ENCODE measurements at regions not wholly inside any gene's neighbourhood (a gene's known extent, or its start where the extent isn't known, plus 50 kb on each side); places are given as distances from the start of the nearest gene placed in this dataset.

GRCh38 chr2:100716581-100716980 lies 103.4 kb upstream of the NPAS2 start:
- H3K27me3 ChIP-seq (ENCODE audit: control insufficient read depth, insufficient read depth, low read length), result no peaks in the 10 kb centered on the region
- no peak overlapping the region for H3K4me3 ChIP-seq (ENCODE audit: low read length)
- no CpG with 5 or more reads among the region's 2 CpGs for WGBS (ENCODE audit: insufficient coverage)
- no peaks in the 10 kb centered on the region for H3K4me1 ChIP-seq (ENCODE audit: control insufficient read depth, insufficient read depth, low read length)
- no peak for DNase-seq
- H3K9me3 ChIP-seq (replicated peaks; ENCODE audit: control insufficient read depth, low read depth, low read length), result no peaks in the 10 kb centered on the region
- no peak overlapping the region for H3K27ac ChIP-seq (ENCODE audit: low read length)
- no peaks in the 10 kb centered on the region for H3K36me3 ChIP-seq (ENCODE audit: control insufficient read depth, insufficient read depth, low read length)

DNA sequence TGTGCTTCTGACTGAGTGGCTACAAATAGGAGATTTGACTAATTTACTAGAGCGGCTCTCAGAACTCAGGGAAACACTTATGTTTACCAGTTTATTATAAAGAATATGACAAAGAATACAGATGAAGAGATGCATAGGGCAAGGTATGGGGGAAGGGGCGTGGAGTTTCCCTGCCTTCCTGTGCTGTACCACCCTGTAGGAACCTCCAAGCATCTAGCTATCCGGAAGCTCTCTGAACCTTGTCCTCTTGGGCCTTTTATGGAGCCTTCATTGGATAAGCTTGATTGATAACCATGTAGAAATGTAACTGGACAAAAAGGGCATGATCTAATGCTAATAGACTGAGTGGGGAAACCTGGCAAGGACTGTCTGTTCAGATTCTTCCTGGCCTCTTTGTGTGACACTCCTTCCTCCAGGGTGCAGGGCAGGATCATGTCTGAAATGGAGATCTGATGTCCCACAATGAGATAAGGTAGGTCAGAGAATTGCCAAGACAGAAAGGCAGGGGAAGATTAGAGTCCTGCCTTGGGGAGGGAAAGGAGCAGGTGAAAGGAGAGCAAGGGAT lies 101.8 kb upstream of the NPAS2 start:
- H3K27me3 ChIP-seq (ENCODE audit: control insufficient read depth, insufficient read depth, low read length), result no peaks in the 10 kb centered on the region
- H3K36me3 ChIP-seq (ENCODE audit: control insufficient read depth, insufficient read depth, low read length), result no peaks in the 10 kb centered on the region
- no peak overlapping the region for H3K4me3 ChIP-seq (ENCODE audit: low read length)
- no peaks in the 10 kb centered on the region for H3K9me3 ChIP-seq (replicated peaks; ENCODE audit: control insufficient read depth, low read depth, low read length)
- no peak overlapping the region for H3K27ac ChIP-seq (ENCODE audit: low read length)
- H3K4me1 ChIP-seq (ENCODE audit: control insufficient read depth, insufficient read depth, low read length), result no peaks in the 10 kb centered on the region
- DNase-seq, result no peak
- no CpG with 5 or more reads among the region's 3 CpGs for WGBS (ENCODE audit: insufficient coverage)

GRCh38 chr2:100720445-100720844 lies 99.5 kb upstream of the NPAS2 start:
- Histone ChIP-seq H3K36me3 (ENCODE audit: control insufficient read depth, insufficient read depth, low read length) (no peaks in the 10 kb centered on the region), H3K27ac (ENCODE audit: low read length) (no peak overlapping the region), H3K4me1 (ENCODE audit: control insufficient read depth, insufficient read depth, low read length) (no peaks in the 10 kb centered on the region), H3K4me3 (ENCODE audit: low read length) (no peak overlapping the region), H3K27me3 (ENCODE audit: control insufficient read depth, insufficient read depth, low read length) (no peaks in the 10 kb centered on the region), H3K9me3 (replicated peaks; ENCODE audit: control insufficient read depth, low read depth, low read length) (no peaks in the 10 kb centered on the region)
- WGBS (ENCODE audit: insufficient coverage), result 50% methylated on average over 1 of the region's 3 CpGs
- DNase-seq, result no peak

DNA sequence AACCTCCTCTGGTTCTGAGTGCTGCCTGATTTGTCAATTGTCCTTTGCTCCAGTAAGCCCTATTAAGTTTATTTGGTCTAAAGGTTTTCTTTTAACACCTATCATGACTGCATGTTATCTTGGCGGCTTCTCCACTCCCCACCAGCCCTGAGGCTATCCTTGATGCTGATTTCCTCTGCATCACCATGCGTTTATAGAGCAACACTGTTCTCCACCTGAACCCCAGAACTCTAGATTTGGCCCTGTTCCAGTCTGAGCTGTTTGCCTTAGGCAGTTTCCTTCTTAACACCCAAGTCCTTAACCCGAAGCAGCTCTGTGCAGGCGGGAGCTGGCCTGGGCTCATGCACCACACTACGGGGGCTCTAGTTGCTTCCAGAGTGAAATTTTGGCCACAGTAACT lies 98.2 kb upstream of the NPAS2 start:
- H3K27me3 ChIP-seq (ENCODE audit: control insufficient read depth, insufficient read depth, low read length), result no peaks in the 10 kb centered on the region
- H3K27ac ChIP-seq (ENCODE audit: low read length), result no peak overlapping the region
- no peaks in the 10 kb centered on the region for H3K4me1 ChIP-seq (ENCODE audit: control insufficient read depth, insufficient read depth, low read length)
- no peak overlapping the region for H3K4me3 ChIP-seq (ENCODE audit: low read length)
- no peak for DNase-seq
- no peaks in the 10 kb centered on the region for H3K9me3 ChIP-seq (replicated peaks; ENCODE audit: control insufficient read depth, low read depth, low read length)
- WGBS (ENCODE audit: insufficient coverage), result 76% methylated on average over 5 of the region's 5 CpGs
- H3K36me3 ChIP-seq (ENCODE audit: control insufficient read depth, insufficient read depth, low read length), result no peaks in the 10 kb centered on the region

GRCh38 chr2:100722125-100722524 lies 97.8 kb upstream of the NPAS2 start:
- Histone ChIP-seq H3K27me3 (ENCODE audit: control insufficient read depth, insufficient read depth, low read length) (no peaks in the 10 kb centered on the region), H3K36me3 (ENCODE audit: control insufficient read depth, insufficient read depth, low read length) (no peaks in the 10 kb centered on the region), H3K4me1 (ENCODE audit: control insufficient read depth, insufficient read depth, low read length) (no peaks in the 10 kb centered on the region), H3K27ac (ENCODE audit: low read length) (no peak overlapping the region), H3K4me3 (ENCODE audit: low read length) (no peak overlapping the region), H3K9me3 (replicated peaks; ENCODE audit: control insufficient read depth, low read depth, low read length) (no peaks in the 10 kb centered on the region)
- DNase-seq, result no peak
- WGBS (ENCODE audit: insufficient coverage), result 78% methylated on average over 1 of the region's 3 CpGs

- no peak overlapping the region for H3K4me3 ChIP-seq (ENCODE audit: low read length)
- no CpG with 5 or more reads among the region's 2 CpGs for WGBS (ENCODE audit: insufficient coverage)
- H3K27ac ChIP-seq (ENCODE audit: low read length), result no peak overlapping the region
Measured at GRCh38 chr2:100726866-100727265, 93.1 kb upstream of the NPAS2 start.

DNA sequence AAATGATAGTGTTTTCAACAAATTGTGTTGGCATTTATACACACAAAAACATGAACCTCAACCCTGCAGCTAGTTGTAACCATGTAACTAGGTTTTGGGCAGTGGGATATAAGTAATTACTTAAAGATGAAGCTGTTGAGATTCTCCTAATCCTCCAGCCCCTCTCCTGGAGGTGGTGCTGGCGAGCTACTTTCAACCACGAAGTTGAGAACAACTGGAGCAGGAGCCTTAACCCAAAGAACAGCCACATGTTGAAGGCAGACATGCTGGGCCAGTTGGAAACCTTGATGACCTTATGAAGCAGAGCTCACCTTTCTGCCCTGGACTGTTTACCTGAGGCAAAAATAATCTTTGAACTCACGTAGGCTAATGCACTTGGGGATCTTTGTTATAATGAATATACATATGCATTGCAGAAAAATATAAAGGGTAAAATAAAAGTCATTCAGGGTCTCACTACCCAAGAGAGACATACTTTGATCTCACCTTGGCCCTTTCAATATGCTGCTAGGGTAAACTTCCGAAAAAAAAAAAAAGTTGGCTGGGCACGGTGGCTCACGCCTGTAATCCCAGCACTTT lies 89.6 kb upstream of the NPAS2 start:
- no peaks in the 10 kb centered on the region for H3K27me3 ChIP-seq (ENCODE audit: control insufficient read depth, insufficient read depth, low read length)
- H3K36me3 ChIP-seq (ENCODE audit: control insufficient read depth, insufficient read depth, low read length), result no peaks in the 10 kb centered on the region
- peak; percentile 54 for DNase-seq
- 36% methylated on average over 2 of the region's 6 CpGs for WGBS (ENCODE audit: insufficient coverage)
- no peak overlapping the region for H3K4me3 ChIP-seq (ENCODE audit: low read length)
- H3K4me1 ChIP-seq (ENCODE audit: control insufficient read depth, insufficient read depth, low read length), result peaks cover 5% of the 10 kb centered on the region
- no peak overlapping the region for H3K27ac ChIP-seq (ENCODE audit: low read length)
- H3K9me3 ChIP-seq (replicated peaks; ENCODE audit: control insufficient read depth, low read depth, low read length), result peaks cover 2% of the 10 kb centered on the region

More at GRCh38 chr2:100726866-100727265, 93.1 kb upstream of the NPAS2 start:
- Histone ChIP-seq H3K36me3 (ENCODE audit: control insufficient read depth, insufficient read depth, low read length) (no peaks in the 10 kb centered on the region), H3K27me3 (ENCODE audit: control insufficient read depth, insufficient read depth, low read length) (no peaks in the 10 kb centered on the region), H3K9me3 (replicated peaks; ENCODE audit: control insufficient read depth, low read depth, low read length) (peaks cover 2% of the 10 kb centered on the region), H3K4me1 (ENCODE audit: control insufficient read depth, insufficient read depth, low read length) (no peaks in the 10 kb centered on the region)
- no peak for DNase-seq

DNA sequence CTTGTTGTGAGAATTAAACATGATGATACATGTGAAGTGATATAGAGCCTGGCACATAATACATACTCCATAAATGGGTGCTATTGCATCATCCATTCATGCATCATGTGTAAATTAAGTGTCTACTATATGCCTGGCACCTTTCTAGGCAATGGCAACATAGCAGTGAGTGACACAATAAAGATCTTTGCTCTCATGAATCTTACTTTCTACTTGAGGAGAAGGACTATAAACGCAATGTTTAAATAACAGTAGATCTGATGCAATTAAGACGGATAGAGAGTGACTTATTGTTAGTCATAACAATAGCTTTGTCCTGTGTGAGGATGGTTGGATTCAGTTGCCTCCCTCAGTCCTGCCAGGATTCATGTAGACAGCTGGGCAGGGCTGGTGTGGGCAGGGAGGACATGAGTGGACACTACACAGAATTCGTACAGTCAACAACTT lies 88.4 kb upstream of the NPAS2 start:
- Histone ChIP-seq H3K36me3 (ENCODE audit: control insufficient read depth, insufficient read depth, low read length) (no peaks in the 10 kb centered on the region), H3K4me3 (ENCODE audit: low read length) (no peak overlapping the region), H3K9me3 (replicated peaks; ENCODE audit: control insufficient read depth, low read depth, low read length) (peaks cover 2% of the 10 kb centered on the region), H3K4me1 (ENCODE audit: control insufficient read depth, insufficient read depth, low read length) (peaks cover 5% of the 10 kb centered on the region), H3K27me3 (ENCODE audit: control insufficient read depth, insufficient read depth, low read length) (no peaks in the 10 kb centered on the region), H3K27ac (ENCODE audit: low read length) (no peak overlapping the region)
- WGBS (ENCODE audit: insufficient coverage), result 89% methylated on average over 3 of the region's 3 CpGs
- no peak for DNase-seq

- H3K4me1 ChIP-seq (ENCODE audit: control insufficient read depth, insufficient read depth, low read length), result peaks cover 5% of the 10 kb centered on the region
- 21% methylated on average over 6 of the region's 11 CpGs for WGBS (ENCODE audit: insufficient coverage)
- H3K9me3 ChIP-seq (replicated peaks; ENCODE audit: control insufficient read depth, low read depth, low read length), result peaks cover 2% of the 10 kb centered on the region
- H3K36me3 ChIP-seq (ENCODE audit: control insufficient read depth, insufficient read depth, low read length), result no peaks in the 10 kb centered on the region
- H3K27ac ChIP-seq (ENCODE audit: low read length), result no peak overlapping the region
- no peaks in the 10 kb centered on the region for H3K27me3 ChIP-seq (ENCODE audit: control insufficient read depth, insufficient read depth, low read length)
- DNase-seq, result peak; percentile 28
- no peak overlapping the region for H3K4me3 ChIP-seq (ENCODE audit: low read length)
Measured at GRCh38 chr2:100733391-100734187, 86.3 kb upstream of the NPAS2 start.

GRCh38 chr2:100736121-100736915 lies 83.6 kb upstream of the NPAS2 start:
- Histone ChIP-seq H3K4me1 (ENCODE audit: control insufficient read depth, insufficient read depth, low read length) (peaks cover 5% of the 10 kb centered on the region), H3K9me3 (replicated peaks; ENCODE audit: control insufficient read depth, low read depth, low read length) (no peaks in the 10 kb centered on the region), H3K4me3 (ENCODE audit: low read length) (no peak overlapping the region), H3K27ac (ENCODE audit: low read length) (no peak overlapping the region), H3K27me3 (ENCODE audit: control insufficient read depth, insufficient read depth, low read length) (no peaks in the 10 kb centered on the region), H3K36me3 (ENCODE audit: control insufficient read depth, insufficient read depth, low read length) (no peaks in the 10 kb centered on the region)
- DNase-seq, result no peak
- WGBS (ENCODE audit: insufficient coverage), result 63% methylated on average over 1 of the region's 5 CpGs

Data from muscle of leg (tissue), 3 donors.